ENCODE measurements at regions not wholly inside any gene's neighbourhood (a gene's known extent, or its start where the extent isn't known, plus 50 kb on each side); places are given as distances from the start of the nearest gene placed in this dataset.

GRCh38 chrX:103155201-103155600 lies 59.7 kb upstream of the BEX4 start:
- TF ChIP-seq POLR2A (IDR thresholded peaks at IDR 0.05) (no peak), CTCF (IDR thresholded peaks at IDR 0.05) (no peak)
